GM13976 (cell line): ENCODE measurements at regions not wholly inside any gene's neighbourhood (a gene's known extent, or its start where the extent isn't known, plus 50 kb on each side); places are given as distances from the start of the nearest gene placed in this dataset.

Source experiments
- DNase-seq: peaks from one replicate; pipeline ENCODE4 v3.0.0; 2012; ENCODE audit warnings: low spot score
- CTCF ChIP-seq: IDR thresholded peaks from 2 replicates; pipeline ENCODE4 v1.5.1; 2012; ENCODE audit warnings: borderline replicate concordance, mild to moderate bottlenecking; ENCODE audit not compliant: insufficient read depth; ENCODE audit errors: extremely low read depth, missing control alignments, control extremely low read depth
- in situ Hi-C: fragments of 300-500 bp; cut with MboI; formaldehyde crosslinking; loops from one replicate; pipeline ENCODE4 v1.12.0; 2022; ENCODE audit warnings: low sequenced_read_pairs, mixed read lengths, inconsistent platforms; ENCODE audit not compliant: unreplicated experiment

DNA sequence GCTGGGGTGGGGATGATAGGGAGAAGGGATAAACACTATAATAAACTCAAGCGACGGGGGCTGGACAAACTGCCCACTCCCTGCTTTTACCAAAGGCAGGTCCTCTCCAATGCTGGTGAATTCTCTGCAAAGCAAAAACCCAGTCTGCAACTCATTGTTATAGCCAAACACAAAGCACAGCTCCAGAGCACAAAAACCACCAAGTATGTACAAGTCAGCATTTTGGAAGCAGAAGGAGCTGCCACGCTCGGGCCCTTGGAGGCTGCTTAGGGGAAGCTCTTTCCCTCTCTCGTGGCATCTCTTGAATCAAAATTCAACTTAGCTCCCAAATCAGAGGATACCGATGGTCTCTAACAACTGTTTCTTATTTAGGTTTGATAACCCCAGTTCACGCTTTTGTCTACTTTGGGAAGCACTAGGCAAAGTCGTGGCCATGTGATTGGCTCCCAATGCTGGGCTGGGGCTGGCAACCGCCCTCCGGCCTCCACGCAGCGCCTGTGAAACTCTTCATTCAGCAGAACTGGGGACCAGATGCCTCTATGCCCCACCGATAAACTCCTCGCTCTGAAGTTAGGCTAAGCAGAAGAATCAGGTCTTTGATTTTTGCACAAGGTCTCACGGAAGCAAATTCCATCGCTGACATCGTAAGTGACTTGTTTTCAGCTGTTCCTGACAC lies 158.5 kb upstream of the FOXN3 start:
- no peak for TF ChIP-seq CTCF
- no peak for DNase-seq
- in situ Hi-C loops = no loop called here

DNA sequence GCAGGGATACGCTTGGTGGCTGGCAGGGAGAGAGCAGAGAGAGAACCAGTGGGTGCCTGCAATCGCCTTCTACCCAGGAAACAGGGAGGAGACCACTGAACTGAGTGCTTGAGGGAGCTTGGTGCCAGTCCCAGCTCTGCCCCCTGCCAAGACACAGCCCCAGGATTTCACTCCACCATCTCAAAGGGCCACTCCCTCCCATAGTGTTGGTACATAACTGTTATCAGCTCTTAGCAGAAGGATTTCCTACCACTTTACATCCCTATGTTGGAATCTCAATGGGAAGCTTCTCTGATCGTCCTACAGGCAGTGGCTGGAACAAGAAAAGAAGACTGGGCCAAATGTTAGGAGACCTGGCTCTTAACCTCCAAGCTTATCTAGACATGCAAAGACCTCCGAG lies 157.4 kb upstream of the FOXN3 start:
- no peak for DNase-seq
- in situ Hi-C loops = no loop called here
- TF ChIP-seq CTCF = no peak

GRCh38 chr14:89573399-89573657 lies 156.3 kb upstream of the FOXN3 start:
- DNase-seq = no peak
- in situ Hi-C loops = no loop called here
- no peak for TF ChIP-seq CTCF

GRCh38 chr14:89572596-89573398 lies 155.8 kb upstream of the FOXN3 start:
- DNase-seq = no peak
- in situ Hi-C loops = no loop called here
- TF ChIP-seq CTCF = no peak

DNA sequence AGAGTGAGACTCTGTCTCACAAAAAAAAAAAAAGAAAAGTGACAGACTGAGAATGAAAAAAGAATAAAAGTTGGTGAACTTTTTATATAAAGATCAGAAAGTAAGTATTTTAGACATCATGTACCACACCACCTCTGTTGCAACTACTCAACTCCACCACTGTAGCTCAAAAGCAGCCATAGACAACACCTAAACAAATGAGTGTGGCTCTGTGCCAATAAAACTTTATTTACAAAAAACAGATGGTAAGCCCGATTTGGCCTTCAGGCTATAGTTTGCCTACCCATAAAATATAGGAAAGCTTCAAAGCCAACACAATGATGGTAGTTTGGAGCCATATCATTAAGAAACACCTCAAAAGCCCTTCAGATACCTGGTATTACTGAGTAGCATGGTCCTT lies 154.5 kb upstream of the FOXN3 start:
- in situ Hi-C loops = no loop called here
- no peak for DNase-seq
- TF ChIP-seq CTCF = no peak

GRCh38 chr14:89566644-89567415 lies 149.8 kb upstream of the FOXN3 start:
- in situ Hi-C loops = no loop called here
- DNase-seq = no peak
- TF ChIP-seq CTCF = no peak
